SK-N-SH (cell line): ENCODE measurements at regions not wholly inside any gene's neighbourhood (a gene's known extent, or its start where the extent isn't known, plus 50 kb on each side); places are given as distances from the start of the nearest gene placed in this dataset.

Source experiments
- CTCF ChIA-PET: fragments of 300-600, 350-600 bp; formaldehyde crosslinking; extraction: SDS; loops from one replicate; lab custom pipeline; 2021; lab: Yijun Ruan, JAX
- POLR2A ChIA-PET: fragments of 350-600 bp; sonication (Branson Sonifier 250); formaldehyde crosslinking; extraction: SDS; loops from one replicate; lab custom pipeline; 2020; ENCODE audit warnings: antibody characterized with exemption, inconsistent platforms; lab: Yijun Ruan, JAX
- DNase-seq: peaks from one replicate; pipeline ENCODE4 v3.0.0; 2012
- H2AFZ ChIP-seq: fragments of 200-600 bp; sonication (generic); 2 replicates; pipeline ENCODE4 v1.8.1; 2016; ENCODE audit warnings: antibody characterized with exemption, mild to moderate bottlenecking, low read depth
- H3F3A ChIP-seq: fragments of 200-600 bp; sonication (generic); replicated peaks from 2 replicates; pipeline ENCODE3; 2016; ENCODE audit warnings: antibody characterized with exemption, mild to moderate bottlenecking; ENCODE audit not compliant: insufficient read depth
- H3K27ac ChIP-seq, 2 experiments: fragments of 200-500 bp in 1 of 2; fragments of 200-600 bp in 1 of 2; sonication (Bioruptor generic) in 1 of 2; sonication (generic), shearing (Covaris generic) in 1 of 2; 2 replicates each; pipeline versions ENCODE4 v1.5.1 to v1.6.1; 2014 to 2016; ENCODE audit warnings: low read depth in 2 of 2, inconsistent platforms in 1 of 2, low read length in 1 of 2, mild to moderate bottlenecking in 1 of 2, mixed read lengths in 1 of 2
- H3K27me3 ChIP-seq: fragments of 200-600 bp; sonication (generic), shearing (Covaris generic); 2 replicates; pipeline ENCODE4 v1.6.1; 2016; ENCODE audit warnings: mixed run types; ENCODE audit not compliant: insufficient read depth
- H3K36me3 ChIP-seq, 2 experiments: fragments of 200-500 bp in 1 of 2; fragments of 200-600 bp in 1 of 2; sonication (Bioruptor generic) in 1 of 2; sonication (generic) in 1 of 2; replicated peaks in 1 of 2; 2 replicates each; pipeline versions ENCODE3 to v1.5.1; 2014 to 2016; ENCODE audit warnings: low read length in 1 of 2, mild to moderate bottlenecking in 1 of 2; ENCODE audit not compliant: insufficient read depth in 2 of 2, control insufficient read depth in 1 of 2
- H3K4me1 ChIP-seq, 2 experiments: fragments of 200-500 bp in 1 of 2; fragments of 200-600 bp in 1 of 2; sonication (Bioruptor generic) in 1 of 2; sonication (generic), shearing (Covaris generic) in 1 of 2; 2 replicates each; pipeline versions ENCODE4 v1.5.1 to v1.6.1; 2014 to 2016; ENCODE audit warnings: low read depth in 1 of 2, low read length in 1 of 2, mixed run types in 1 of 2; ENCODE audit not compliant: insufficient read depth in 2 of 2, control insufficient read depth in 1 of 2
- H3K4me2 ChIP-seq: fragments of 200-600 bp; sonication (generic), shearing (Covaris generic); 2 replicates; pipeline ENCODE4 v1.6.1; 2017; ENCODE audit warnings: mixed run types
- H3K4me3 ChIP-seq, 2 experiments: fragments of 200-500 bp in 1 of 2; fragments of 200-600 bp in 1 of 2; sonication (Bioruptor generic) in 1 of 2; sonication (generic), shearing (Covaris generic) in 1 of 2; 2 replicates each; pipeline versions ENCODE4 v1.5.1 to v1.8.1; 2014 to 2016; ENCODE audit warnings: low read depth in 2 of 2, inconsistent platforms in 1 of 2, low read length in 1 of 2, mild to moderate bottlenecking in 1 of 2, mixed read lengths in 1 of 2, moderate library complexity in 1 of 2
- H3K79me2 ChIP-seq: fragments of 200-600 bp; sonication (generic); 2 replicates; pipeline ENCODE4 v1.8.1; 2017; ENCODE audit warnings: mild to moderate bottlenecking; ENCODE audit not compliant: insufficient read depth
- H3K9ac ChIP-seq: fragments of 200-600 bp; sonication (generic); 2 replicates; pipeline ENCODE4 v1.6.1; 2017; ENCODE audit warnings: mixed run types
- H3K9me2 ChIP-seq: fragments of 200-600 bp; sonication (generic); 2 replicates; pipeline ENCODE4 v1.6.1; 2017; ENCODE audit warnings: mixed run types
- H3K9me3 ChIP-seq: fragments of 200-600 bp; sonication (generic); 2 replicates; pipeline ENCODE4 v1.6.1; 2017; ENCODE audit warnings: mixed run types, mild to moderate bottlenecking, moderate library complexity
- H4K20me1 ChIP-seq: fragments of 200-600 bp; sonication (generic); 2 replicates; pipeline ENCODE4 v1.6.1; 2017; ENCODE audit warnings: mild to moderate bottlenecking, mixed run types; ENCODE audit not compliant: insufficient read depth
- ELF1 ChIP-seq: IDR thresholded peaks from 2 replicates; pipeline ENCODE4 v1.4.0; 2012
- EP300 ChIP-seq, 2 experiments: IDR thresholded peaks; 2 replicates each; pipeline versions ENCODE4 v1.4.0 to v1.6.1; 2012; ENCODE audit warnings: borderline replicate concordance in 1 of 2, low read depth in 1 of 2, low read length in 1 of 2
- EZH2phosphoT487 ChIP-seq: fragments of 200-600 bp; sonication (generic); IDR thresholded peaks from 2 replicates; pipeline ENCODE4 v1.6.1; 2017; ENCODE audit warnings: low read depth, mixed run types, mild to moderate bottlenecking, antibody characterized with exemption, moderate library complexity, borderline replicate concordance
- GABPA ChIP-seq: IDR thresholded peaks from 2 replicates; pipeline ENCODE4 v1.4.0; 2012; ENCODE audit warnings: low read depth, mild to moderate bottlenecking
- IRF3 ChIP-seq: fragments of 150-350 bp; IDR thresholded peaks from 2 replicates; pipeline ENCODE4 v1.6.1; 2016; ENCODE audit warnings: mild to moderate bottlenecking, low read depth, low read length
- MEF2A ChIP-seq: IDR thresholded peaks from 2 replicates; pipeline ENCODE4 v1.4.0; 2012; ENCODE audit warnings: low read depth, borderline replicate concordance
- NRF1 ChIP-seq: IDR thresholded peaks from 2 replicates; pipeline ENCODE4 v1.6.1; 2012; ENCODE audit warnings: low read depth, mild to moderate bottlenecking, low read length
- PBX3 ChIP-seq: IDR thresholded peaks from 2 replicates; pipeline ENCODE4; 2012
- POLR2AphosphoS5 ChIP-seq: IDR thresholded peaks from 2 replicates; pipeline ENCODE4 v1.6.1; 2012; ENCODE audit warnings: low read depth, low read length
- RAD21 ChIP-seq: IDR thresholded peaks from 2 replicates; pipeline ENCODE4 v1.6.1; 2012; ENCODE audit warnings: mild to moderate bottlenecking, low read length
- RCOR1 ChIP-seq: fragments of 150-350 bp; IDR thresholded peaks from 2 replicates; pipeline ENCODE4 v1.6.1; 2017; ENCODE audit warnings: antibody characterized with exemption, low read length
- REST ChIP-seq: IDR thresholded peaks from 2 replicates; pipeline ENCODE4 v1.6.1; 2012; ENCODE audit warnings: mild to moderate bottlenecking, low read depth, low read length, moderate library complexity
- RFX5 ChIP-seq: IDR thresholded peaks from 2 replicates; pipeline ENCODE4 v1.6.1; 2012; ENCODE audit warnings: mild to moderate bottlenecking, improper control_type of control experiment, low read length
- SIN3A ChIP-seq: IDR thresholded peaks from 2 replicates; pipeline ENCODE4 v1.6.1; 2012; ENCODE audit warnings: low read depth, mild to moderate bottlenecking, low read length, moderate library complexity, borderline replicate concordance
- TAF1 ChIP-seq: IDR thresholded peaks from 2 replicates; pipeline ENCODE4 v1.6.1; 2012; ENCODE audit warnings: low read depth, mild to moderate bottlenecking, low read length, moderate library complexity, borderline replicate concordance
- TCF12 ChIP-seq: IDR thresholded peaks from 2 replicates; pipeline ENCODE4 v1.4.0; 2012
- ZBTB33 ChIP-seq: IDR thresholded peaks from 2 replicates; pipeline ENCODE4 v1.4.0; 2012; ENCODE audit warnings: low read depth, borderline replicate concordance
- WGBS: methylation state at CpG from one replicate; pipeline ENCODE4 v1.1.6; 2017; ENCODE audit warnings: low lambda C conversion rate; 5-methylcytosine and 5-hydroxymethylcytosine counted together

GRCh38 chr4:176438401-176438800, 118.6 kb downstream of the SPCS3 start:
- H3K79me2 ChIP-seq, result no peaks in the 10 kb centered on the region
- H3K27me3 ChIP-seq, result no peaks in the 10 kb centered on the region
- no peak overlapping the region for H3K4me3 ChIP-seq
- peaks cover 0 to under 1% of the 10 kb centered on the region in 2 experiments; a peak in 2 of 4 replicates for H3K4me1 ChIP-seq
- no peak overlapping the region for H3K4me2 ChIP-seq
- TF ChIP-seq MEF2A (no peak), EP300 (IDR thresholded peaks at IDR 0.05; ENCODE audit: borderline replicate concordance in 1 of 2, low read depth in 1 of 2, low read length in 1 of 2) (no peak), POLR2AphosphoS5 (no peak), SIN3A (no peak), NRF1 (no peak), IRF3 (no peak), RCOR1 (no peak), TCF12 (no peak), ELF1 (no peak), GABPA (no peak), ZBTB33 (no peak), RAD21 (no peak), PBX3 (no peak), REST (no peak), EZH2phosphoT487 (no peak), TAF1 (no peak), RFX5 (no peak)
- TF ChIP-seq, all 33 proteins: peak for 0
- 19% methylated on average over 2 of the region's 2 CpGs for WGBS
- H4K20me1 ChIP-seq, result no peaks in the 10 kb centered on the region
- no peaks in the 10 kb centered on the region for H3K9me2 ChIP-seq
- DNase-seq, result no peak
- no peaks in the 10 kb centered on the region for H3K36me3 ChIP-seq
- peak overlapping the region; percentile 3 to 91; a peak in 2 of 4 replicates for H3K27ac ChIP-seq
- H3K9ac ChIP-seq, result no peak overlapping the region
- peaks cover 31% of the 10 kb centered on the region for H3F3A ChIP-seq
- H2AFZ ChIP-seq, result no peak overlapping the region
- H3K9me3 ChIP-seq, result no peaks in the 10 kb centered on the region
- CTCF ChIA-PET, result no interaction called here
- POLR2A ChIA-PET, result no interaction called here
